ENCODE measurements at regions not wholly inside any gene's neighbourhood (a gene's known extent, or its start where the extent isn't known, plus 50 kb on each side); places are given as distances from the start of the nearest gene placed in this dataset.

DNA sequence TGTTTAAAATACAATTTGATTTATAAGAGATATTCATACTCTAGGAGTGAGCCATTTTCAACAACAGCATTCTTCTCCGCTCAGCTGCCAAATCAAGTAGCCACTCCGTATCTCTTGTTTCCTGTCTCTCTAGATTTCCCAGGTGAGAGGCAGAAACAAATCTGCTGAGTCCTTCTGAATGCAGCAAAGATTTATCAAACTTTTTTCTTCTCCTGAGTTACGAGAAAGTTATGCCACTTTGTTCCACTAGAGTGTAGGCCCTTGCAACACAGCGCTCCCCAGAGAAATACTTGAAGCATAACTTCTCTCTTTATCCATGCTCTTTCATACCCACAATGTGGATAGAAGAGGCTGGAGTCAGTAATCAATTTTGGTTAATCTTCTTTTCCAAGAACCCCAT, 1960.8 kb downstream of the OLFM4 start:
- WGBS, 5 donors: 79 to 89% (median 84%) methylated on average over 4 of the region's 4 CpGs
- no peaks in the 10 kb centered on the region for H3K36me3 ChIP-seq
- no peak overlapping the region for H3K27ac ChIP-seq
- TF ChIP-seq POLR2AphosphoS5 (IDR thresholded peaks at IDR 0.05) (no peak), POLR2A (IDR thresholded peaks at IDR 0.05) (no peak)
- TF ChIP-seq, protein P1, sequence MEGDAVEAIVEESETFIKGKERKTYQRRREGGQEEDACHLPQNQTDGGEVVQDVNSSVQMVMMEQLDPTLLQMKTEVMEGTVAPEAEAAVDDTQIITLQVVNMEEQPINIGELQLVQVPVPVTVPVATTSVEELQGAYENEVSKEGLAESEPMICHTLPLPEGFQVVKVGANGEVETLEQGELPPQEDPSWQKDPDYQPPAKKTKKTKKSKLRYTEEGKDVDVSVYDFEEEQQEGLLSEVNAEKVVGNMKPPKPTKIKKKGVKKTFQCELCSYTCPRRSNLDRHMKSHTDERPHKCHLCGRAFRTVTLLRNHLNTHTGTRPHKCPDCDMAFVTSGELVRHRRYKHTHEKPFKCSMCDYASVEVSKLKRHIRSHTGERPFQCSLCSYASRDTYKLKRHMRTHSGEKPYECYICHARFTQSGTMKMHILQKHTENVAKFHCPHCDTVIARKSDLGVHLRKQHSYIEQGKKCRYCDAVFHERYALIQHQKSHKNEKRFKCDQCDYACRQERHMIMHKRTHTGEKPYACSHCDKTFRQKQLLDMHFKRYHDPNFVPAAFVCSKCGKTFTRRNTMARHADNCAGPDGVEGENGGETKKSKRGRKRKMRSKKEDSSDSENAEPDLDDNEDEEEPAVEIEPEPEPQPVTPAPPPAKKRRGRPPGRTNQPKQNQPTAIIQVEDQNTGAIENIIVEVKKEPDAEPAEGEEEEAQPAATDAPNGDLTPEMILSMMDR (IDR thresholded peaks at IDR 0.05 in 8 of 11, conservative IDR thresholded peaks at IDR 0.05 in 3 of 11): no peak
- H3K4me1 ChIP-seq: no peaks in the 10 kb centered on the region
- H3K9me3 ChIP-seq: peaks cover 0 to 31% (median 5%) of the 10 kb centered on the region in 8 donors
- no peaks in the 10 kb centered on the region for H3K27me3 ChIP-seq (replicated peaks in 1 of 7)
- intact Hi-C loops (cut with DNase I; ENCODE audit: low total_unique reads): no loop called here
- H3K4me3 ChIP-seq: no peak overlapping the region
- DNase-seq: no peak

DNA sequence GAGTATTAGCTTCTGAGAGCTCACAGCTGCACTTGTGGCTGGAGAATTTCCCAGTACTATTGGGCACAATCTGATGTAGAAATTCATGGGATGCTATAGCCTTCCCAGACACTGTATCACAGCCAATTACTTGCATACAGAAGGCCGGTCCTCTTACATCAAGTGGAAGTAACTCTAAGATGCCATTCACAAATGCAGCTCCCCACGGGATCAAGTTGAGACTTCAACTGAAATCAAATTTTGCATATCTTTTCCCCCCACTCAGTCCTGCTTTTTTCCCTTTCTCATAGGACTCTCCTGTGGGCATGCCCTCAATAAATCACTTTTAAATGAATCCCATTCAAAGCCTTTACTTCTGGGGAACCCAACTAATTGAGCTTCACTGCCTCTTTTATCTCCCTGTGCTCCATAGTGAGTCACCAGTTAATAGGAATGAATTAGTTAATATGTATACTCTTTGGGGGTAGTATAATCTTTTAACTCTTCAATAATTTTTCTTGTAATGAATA, 1970.8 kb downstream of the OLFM4 start:
- TF ChIP-seq POLR2A (IDR thresholded peaks at IDR 0.05): no peak
- TF ChIP-seq POLR2AphosphoS5 (IDR thresholded peaks at IDR 0.05): no peak
- TF ChIP-seq, protein P1 (IDR thresholded peaks at IDR 0.05 in 8 of 11, conservative IDR thresholded peaks at IDR 0.05 in 3 of 11): no peak
- 65 to 83% (median 76%) methylated on average over 2 of the region's 2 CpGs for WGBS, 5 donors
- Histone ChIP-seq H3K27me3 (replicated peaks in 1 of 7) (no peaks in the 10 kb centered on the region), H3K4me1 (no peaks in the 10 kb centered on the region), H3K4me3 (no peak overlapping the region), H3K27ac (no peak overlapping the region), H3K9me3 (peaks cover 0 to 35% (median 4%) of the 10 kb centered on the region in 8 donors), H3K36me3 (no peaks in the 10 kb centered on the region)
- DNase-seq: no peak
- intact Hi-C loops (cut with DNase I; ENCODE audit: low total_unique reads): no loop called here

DNA sequence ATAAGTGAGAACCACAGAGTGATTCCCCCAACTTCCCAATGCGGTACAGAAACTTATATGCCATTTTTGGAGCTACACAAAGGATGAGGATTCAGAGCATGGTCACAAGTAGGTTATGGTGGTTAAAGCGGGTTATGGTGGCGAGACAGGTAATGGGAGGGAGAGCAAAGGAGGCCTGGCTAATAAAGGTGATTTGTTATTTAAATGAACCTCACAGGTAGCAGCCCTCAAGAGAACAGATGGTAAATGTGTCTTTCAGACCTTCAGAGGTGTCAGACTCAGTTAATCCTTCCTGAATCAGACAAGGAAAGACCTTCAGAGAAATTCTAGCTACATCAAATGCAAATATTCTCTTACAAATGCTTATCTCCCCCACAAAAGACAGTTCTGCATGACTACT, 1971.4 kb downstream of the OLFM4 start:
- intact Hi-C loops (cut with DNase I; ENCODE audit: low total_unique reads): no loop called here
- DNase-seq: no peak
- H3K4me3 ChIP-seq: no peak overlapping the region
- no peaks in the 10 kb centered on the region for H3K27me3 ChIP-seq (replicated peaks in 1 of 7)
- 70 to 86% (median 80%) methylated on average over 3 of the region's 3 CpGs for WGBS, 5 donors
- H3K9me3 ChIP-seq: peaks cover 0 to 41% (median 5%) of the 10 kb centered on the region in 8 donors
- H3K27ac ChIP-seq: no peak overlapping the region
- no peak for TF ChIP-seq POLR2A (IDR thresholded peaks at IDR 0.05)
- TF ChIP-seq, protein P1 (IDR thresholded peaks at IDR 0.05 in 8 of 11, conservative IDR thresholded peaks at IDR 0.05 in 3 of 11): no peak
- TF ChIP-seq POLR2AphosphoS5 (IDR thresholded peaks at IDR 0.05): no peak
- H3K4me1 ChIP-seq: no peaks in the 10 kb centered on the region
- H3K36me3 ChIP-seq: no peaks in the 10 kb centered on the region

DNA sequence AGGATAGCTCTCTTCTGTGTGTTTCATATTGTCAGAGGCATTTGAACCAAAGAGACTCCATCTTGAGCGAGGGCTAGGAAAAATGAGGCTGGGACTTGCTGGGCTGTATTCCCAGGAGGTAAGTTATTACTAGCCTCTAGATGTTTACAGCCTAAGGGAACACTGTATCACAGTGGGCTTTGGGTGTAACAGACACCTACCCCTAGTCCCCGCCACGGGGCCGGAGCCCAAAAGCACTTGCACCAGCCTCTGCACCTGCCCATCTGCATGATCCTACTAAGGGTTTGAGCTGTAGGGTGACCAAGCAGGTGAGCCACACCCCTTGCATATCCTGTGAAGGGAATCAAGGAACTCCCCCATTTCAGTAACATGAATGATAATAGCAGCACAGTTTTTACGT, 1972.2 kb downstream of the OLFM4 start:
- H3K27me3 ChIP-seq (replicated peaks in 1 of 7): no peaks in the 10 kb centered on the region
- H3K4me1 ChIP-seq: no peaks in the 10 kb centered on the region
- 79 to 86% (median 82%) methylated on average over 5 of the region's 5 CpGs for WGBS, 5 donors
- TF ChIP-seq, protein P1 (IDR thresholded peaks at IDR 0.05 in 8 of 11, conservative IDR thresholded peaks at IDR 0.05 in 3 of 11): no peak
- TF ChIP-seq POLR2AphosphoS5 (IDR thresholded peaks at IDR 0.05) (no peak), POLR2A (IDR thresholded peaks at IDR 0.05) (no peak)
- peaks cover 0 to 48% (median 7%) of the 10 kb centered on the region in 8 donors for H3K9me3 ChIP-seq
- no peak overlapping the region for H3K27ac ChIP-seq
- H3K4me3 ChIP-seq: no peak overlapping the region
- intact Hi-C loops (cut with DNase I; ENCODE audit: low total_unique reads): no loop called here
- no peaks in the 10 kb centered on the region for H3K36me3 ChIP-seq
- no peak for DNase-seq

Data from spleen (tissue), 11 donors.